Endodermal cell (in vitro differentiated cells): ENCODE measurements at regions not wholly inside any gene's neighbourhood (a gene's known extent, or its start where the extent isn't known, plus 50 kb on each side); places are given as distances from the start of the nearest gene placed in this dataset.

Experiments
- DNase-seq: peaks from one replicate; pipeline ENCODE4 v3.0.0-alpha.2; 2017
- H3K27ac ChIP-seq: 2 replicates; pipeline ENCODE4 v1.5.1; 2013; ENCODE audit warnings: mild to moderate bottlenecking, low read depth, low read length, moderate library complexity
- H3K27me3 ChIP-seq: 2 replicates; pipeline ENCODE4 v1.6.1; 2013; ENCODE audit warnings: mild to moderate bottlenecking, low read length, moderate library complexity; ENCODE audit not compliant: insufficient read depth, control insufficient read depth, poor library complexity, severe bottlenecking
- H3K36me3 ChIP-seq: 2 replicates; pipeline ENCODE4 v1.7.0; 2013; ENCODE audit warnings: mild to moderate bottlenecking, low read length, moderate library complexity; ENCODE audit not compliant: control insufficient read depth, insufficient read depth
- H3K4me1 ChIP-seq: one replicate; pipeline ENCODE4 v1.7.0; 2013; ENCODE audit warnings: low read length; ENCODE audit not compliant: control insufficient read depth, insufficient read depth
- H3K4me3 ChIP-seq: 2 replicates; pipeline ENCODE4 v1.5.1; 2013; ENCODE audit warnings: mild to moderate bottlenecking, low read length, moderate library complexity
- H3K9ac ChIP-seq: 2 replicates; pipeline ENCODE4 v1.6.1; 2013; ENCODE audit warnings: mild to moderate bottlenecking, low read length, moderate library complexity; ENCODE audit not compliant: poor library complexity, severe bottlenecking; ENCODE audit errors: extremely low read depth
- H3K9me3 ChIP-seq: 2 replicates; pipeline ENCODE4 v1.6.1; 2013; ENCODE audit warnings: mild to moderate bottlenecking, low read length, moderate library complexity; ENCODE audit not compliant: control insufficient read depth
- H3K27ac Mint-ChIP-seq: 2 replicates; pipeline ENCODE4 v1.8.0; 2020; ENCODE audit warnings: mixed read lengths
- H3K27me3 Mint-ChIP-seq: 2 replicates; pipeline ENCODE4 v1.8.0; 2021; ENCODE audit warnings: mild to moderate bottlenecking, mixed read lengths; ENCODE audit not compliant: insufficient read depth
- H3K36me3 Mint-ChIP-seq: 2 replicates; pipeline ENCODE4 v1.8.0; 2020; ENCODE audit warnings: low read depth, mixed read lengths
- H3K4me1 Mint-ChIP-seq: 2 replicates; pipeline ENCODE4 v1.8.0; 2020; ENCODE audit warnings: mixed read lengths
- H3K4me3 Mint-ChIP-seq: 2 replicates; pipeline ENCODE4 v1.8.0; 2020; ENCODE audit warnings: mild to moderate bottlenecking, moderate library complexity, mixed read lengths
- H3K9me3 Mint-ChIP-seq: 2 replicates; pipeline ENCODE4 v1.8.0; 2020; ENCODE audit warnings: mild to moderate bottlenecking, mixed read lengths
- CTCF ChIP-seq: fragments of 200-600 bp; sonication (generic); conservative IDR thresholded peaks from 2 replicates; pipeline ENCODE4 v1.5.0; 2021; ENCODE audit warnings: antibody characterized with exemption, mild to moderate bottlenecking
- WGBS, 2 experiments: methylation state at CpG; one replicate each; pipeline versions ENCODE4 v1.1.5 to v1.1.7; 2013; ENCODE audit warnings: missing lambda C conversion rate in 2 of 2, mixed read lengths in 1 of 2; ENCODE audit not compliant: insufficient coverage in 1 of 2, insufficient read length in 1 of 2; 5-methylcytosine and 5-hydroxymethylcytosine counted together

- no peaks in the 10 kb centered on the region for H3K27me3 ChIP-seq
- no peak overlapping the region for H3K9ac ChIP-seq
- H3K4me1 ChIP-seq = no peaks in the 10 kb centered on the region
- no peaks in the 10 kb centered on the region for H3K36me3 Mint-ChIP-seq
- H3K9me3 Mint-ChIP-seq = peaks cover 2% of the 10 kb centered on the region
- no peak overlapping the region for H3K27ac ChIP-seq
- H3K36me3 ChIP-seq = no peaks in the 10 kb centered on the region
- no peaks in the 10 kb centered on the region for H3K9me3 ChIP-seq
- no peak overlapping the region for H3K4me3 ChIP-seq
- no peak for TF ChIP-seq CTCF
- no peaks in the 10 kb centered on the region for H3K4me1 Mint-ChIP-seq
- no peaks in the 10 kb centered on the region for H3K27me3 Mint-ChIP-seq
- no peak overlapping the region for H3K27ac Mint-ChIP-seq
- no peak overlapping the region for H3K4me3 Mint-ChIP-seq
- no peak for DNase-seq
These were observed 57.9 kb upstream of the DPH6 start for GRCh38 chr15:35603856-35604255.

- 100% methylated on average over 1 of the region's 2 CpGs; no CpG with 5 or more reads in 1 of the 2 experiments for WGBS, 2 experiments
These were observed 59.9 kb upstream of the DPH6 start for GRCh38 chr15:35605764-35606449.

GRCh38 chr15:35606450-35606779, 60.5 kb upstream of the DPH6 start:
- H3K36me3 ChIP-seq = no peaks in the 10 kb centered on the region
- Mint-ChIP-seq H3K27me3 (no peaks in the 10 kb centered on the region), H3K4me1 (no peaks in the 10 kb centered on the region), H3K9me3 (no peaks in the 10 kb centered on the region), H3K4me3 (no peak overlapping the region), H3K36me3 (no peaks in the 10 kb centered on the region), H3K27ac (no peak overlapping the region)
- H3K9me3 ChIP-seq = no peaks in the 10 kb centered on the region
- H3K27me3 ChIP-seq = no peaks in the 10 kb centered on the region
- H3K4me3 ChIP-seq = no peak overlapping the region
- no peak for TF ChIP-seq CTCF
- no peak overlapping the region for H3K9ac ChIP-seq
- no peaks in the 10 kb centered on the region for H3K4me1 ChIP-seq
- DNase-seq = no peak
- WGBS, 2 experiments = 84% methylated on average over 3 of the region's 3 CpGs; no CpG with 5 or more reads in 1 of the 2 experiments
- peak overlapping the region; percentile 25 for H3K27ac ChIP-seq

More at GRCh38 chr15:35605764-35606449, 59.9 kb upstream of the DPH6 start:
- Mint-ChIP-seq H3K27ac (no peak overlapping the region), H3K4me3 (no peak overlapping the region), H3K36me3 (no peaks in the 10 kb centered on the region), H3K4me1 (no peaks in the 10 kb centered on the region), H3K27me3 (no peaks in the 10 kb centered on the region), H3K9me3 (no peaks in the 10 kb centered on the region)
- TF ChIP-seq CTCF = no peak
- H3K9me3 ChIP-seq = no peaks in the 10 kb centered on the region
- no peak overlapping the region for H3K9ac ChIP-seq
- H3K4me1 ChIP-seq = no peaks in the 10 kb centered on the region
- H3K36me3 ChIP-seq = no peaks in the 10 kb centered on the region
- H3K27ac ChIP-seq = peak overlapping the region; percentile 25
- H3K27me3 ChIP-seq = no peaks in the 10 kb centered on the region
- H3K4me3 ChIP-seq = no peak overlapping the region
- DNase-seq = no peak
